Posterior cingulate gyrus (tissue), 11 donors: ENCODE measurements at regions not wholly inside any gene's neighbourhood (a gene's known extent, or its start where the extent isn't known, plus 50 kb on each side); places are given as distances from the start of the nearest gene placed in this dataset.

Experiments
- DNase-seq, 10 donors: peaks; one replicate each; pipeline versions ENCODE4 v3.0.0 to v3.0.0-alpha.2; 2020 to 2021; ENCODE audit warnings: mixed read lengths in 3 of 10
- intact Hi-C: fragments of 100-400 bp; cut with DNase I; formaldehyde crosslinking; loops from one replicate; pipeline ENCODE4 v1.15.1; 2023

DNA sequence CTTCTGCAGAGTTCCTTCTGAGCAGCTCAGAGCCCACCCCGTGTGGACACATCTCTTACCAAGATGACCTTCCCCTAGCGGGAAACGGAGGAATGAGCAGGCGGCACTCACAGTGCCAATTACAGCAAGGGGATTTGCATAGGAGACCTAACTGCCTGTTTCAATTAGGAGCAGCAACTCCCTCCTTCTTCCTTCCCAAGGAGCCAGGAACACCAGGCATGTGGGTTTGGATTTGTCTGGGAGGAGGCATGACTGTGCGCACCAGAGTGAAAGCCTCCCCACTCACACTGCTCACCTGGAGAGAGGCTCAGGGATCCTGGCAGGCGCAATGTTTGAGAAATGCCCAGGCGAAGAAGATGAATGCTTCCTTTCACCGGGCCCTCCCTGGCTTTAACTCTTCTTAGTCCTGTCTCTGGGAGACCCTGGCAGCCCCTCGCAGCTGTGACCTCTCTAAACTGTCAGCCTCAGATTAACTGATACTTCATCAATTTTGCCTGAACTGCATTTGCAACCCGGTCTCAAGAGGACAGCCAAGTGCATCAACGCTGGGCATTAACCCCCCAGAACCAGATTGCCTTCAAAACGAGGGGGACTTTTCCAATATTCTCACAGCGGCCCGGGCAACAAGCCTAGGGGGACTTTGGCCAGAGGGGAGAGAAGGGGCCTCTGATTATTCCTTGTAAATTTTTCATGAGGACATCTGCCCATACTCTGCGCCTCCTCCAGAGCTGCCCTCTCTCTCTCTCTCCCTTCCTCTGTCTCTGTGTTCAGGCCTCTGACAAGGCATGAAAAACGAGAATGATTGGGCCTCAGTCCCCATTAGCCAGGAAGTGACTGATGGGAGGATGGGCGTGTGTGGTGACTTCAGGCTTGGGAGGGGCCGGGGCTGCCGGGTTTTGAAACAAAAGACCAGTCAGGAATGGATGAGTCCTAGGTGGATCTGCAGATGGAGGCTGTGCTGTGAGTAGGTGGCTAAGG lies 93.8 kb downstream of the CMPK2 start:
- intact Hi-C loops = no loop called here
- no peak for DNase-seq

DNA sequence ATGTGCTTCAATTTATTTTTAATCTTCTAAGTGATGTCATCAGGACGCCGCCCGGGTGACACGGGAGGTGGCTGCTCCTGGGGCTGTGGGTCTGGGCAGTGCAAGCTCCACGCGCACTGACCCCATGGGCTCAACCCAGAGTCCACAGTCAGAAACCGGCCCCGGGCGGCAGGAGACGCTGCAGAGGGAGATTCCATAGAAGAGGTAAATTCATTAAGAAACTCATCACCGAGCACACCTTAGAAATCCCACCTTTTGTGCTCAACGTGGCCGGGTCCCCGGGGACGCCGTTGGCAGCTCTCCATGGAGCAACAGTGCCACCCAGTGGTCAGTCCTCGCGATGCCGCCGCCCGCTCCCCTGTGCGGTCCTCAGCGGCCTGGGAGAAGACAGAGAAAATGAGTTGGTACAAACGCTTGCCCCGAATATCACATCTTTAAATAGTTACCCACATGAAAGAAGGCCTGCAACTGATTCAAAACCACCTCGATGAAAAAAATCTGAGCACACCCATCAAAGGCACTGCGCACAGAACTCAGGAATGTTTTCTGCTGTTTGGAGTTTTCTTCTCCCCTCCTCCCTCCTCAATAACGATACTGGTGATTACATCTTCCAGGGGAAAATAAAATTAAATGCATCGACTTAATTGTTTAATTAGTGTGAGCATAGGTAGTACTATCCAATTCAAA lies 92.6 kb downstream of the CMPK2 start:
- DNase-seq = peak; percentile 46 to 96 (median 79)
- intact Hi-C loops = loop anchor here (1.0 kb wide), 1 partner anchor 420 kb away; no protein-coding TSS in a partner anchor

- DNase-seq = no peak
- intact Hi-C loops = loop anchor here (1.0 kb wide), 1 partner anchor 420 kb away; no protein-coding TSS in a partner anchor
Observed at GRCh38 chr2:6773694-6774044, 92.0 kb downstream of the CMPK2 start.

- no peak for DNase-seq
- intact Hi-C loops = no loop called here
Observed at GRCh38 chr2:6776125-6776524, 89.6 kb downstream of the CMPK2 start.

- no peak for DNase-seq
- intact Hi-C loops = no loop called here
Observed at GRCh38 chr2:6777626-6778025, 88.1 kb downstream of the CMPK2 start.

GRCh38 chr2:6780765-6781274 lies 84.9 kb downstream of the CMPK2 start:
- intact Hi-C loops = no loop called here

GRCh38 chr2:6782517-6783237 lies 83.0 kb downstream of the CMPK2 start:
- no peak for DNase-seq

More at GRCh38 chr2:6780765-6781274, 84.9 kb downstream of the CMPK2 start:
- peak in 4 of 10 donors; percentile 15 to 86 (median 26) for DNase-seq

GRCh38 chr2:6783238-6783614 lies 82.5 kb downstream of the CMPK2 start:
- DNase-seq = no peak
- intact Hi-C loops = no loop called here

More at GRCh38 chr2:6782517-6783237, 83.0 kb downstream of the CMPK2 start:
- intact Hi-C loops = no loop called here

DNA sequence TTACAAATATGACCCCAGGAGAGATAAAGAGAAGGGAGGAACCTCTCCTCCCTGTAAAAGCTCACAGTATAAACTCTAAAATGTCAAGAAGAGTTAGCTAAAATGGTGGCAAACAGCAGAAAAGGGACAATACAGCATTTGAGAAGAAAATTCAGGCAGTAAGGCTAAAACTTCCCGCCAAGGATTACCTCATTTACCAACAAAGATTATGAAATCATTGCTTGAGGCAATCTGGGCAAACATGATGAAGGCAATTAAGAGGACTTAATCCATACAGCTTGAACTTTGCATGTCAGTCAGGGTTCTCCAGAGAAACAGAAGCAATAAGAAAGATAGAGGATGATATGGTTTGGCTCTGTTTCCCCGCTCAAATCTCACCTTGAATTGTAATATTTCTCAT lies 81.4 kb downstream of the CMPK2 start:
- no peak for DNase-seq
- intact Hi-C loops = no loop called here

DNA sequence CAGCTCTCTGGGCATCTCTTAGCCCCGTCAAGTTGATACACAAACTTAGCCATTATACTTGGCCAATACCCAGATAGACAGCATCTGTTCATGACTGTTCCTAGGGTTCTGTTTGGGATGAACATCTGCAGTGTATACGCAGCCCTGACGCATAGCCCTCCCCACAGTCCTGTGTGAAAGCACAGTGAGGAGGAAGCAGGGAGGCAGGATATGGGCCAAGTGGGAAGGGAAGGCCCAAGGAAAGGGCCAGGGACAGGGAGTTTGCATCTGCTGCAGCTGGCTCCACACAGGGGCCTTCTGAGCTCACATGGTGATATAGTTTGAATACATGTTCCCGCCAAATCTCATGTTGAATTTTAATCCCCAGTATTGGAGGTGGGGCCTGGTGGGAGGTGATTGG lies 80.2 kb downstream of the CMPK2 start:
- intact Hi-C loops = no loop called here

DNA sequence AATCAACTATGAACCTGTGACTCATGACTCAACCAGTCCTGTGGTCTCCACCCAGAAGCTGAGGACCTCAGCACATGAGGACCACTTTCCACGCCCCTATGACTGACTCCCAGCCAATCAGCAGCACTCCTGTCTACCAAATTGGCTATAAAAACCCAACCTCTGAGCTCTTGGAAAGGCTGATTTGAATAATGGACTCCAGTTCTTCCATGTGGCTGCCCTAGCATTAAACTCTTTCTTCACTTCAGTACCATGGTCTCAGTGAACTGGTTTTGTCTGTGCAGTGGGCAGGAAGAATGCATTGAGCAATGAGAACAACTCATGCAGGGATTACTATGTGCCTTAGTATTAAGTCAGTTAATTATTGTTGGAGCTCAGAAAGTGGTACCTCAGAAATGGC lies 78.3 kb downstream of the CMPK2 start:
- no peak for DNase-seq
- intact Hi-C loops = no loop called here

More for the DNA sequence above, 80.2 kb downstream of the CMPK2 start:
- DNase-seq = no peak

DNA sequence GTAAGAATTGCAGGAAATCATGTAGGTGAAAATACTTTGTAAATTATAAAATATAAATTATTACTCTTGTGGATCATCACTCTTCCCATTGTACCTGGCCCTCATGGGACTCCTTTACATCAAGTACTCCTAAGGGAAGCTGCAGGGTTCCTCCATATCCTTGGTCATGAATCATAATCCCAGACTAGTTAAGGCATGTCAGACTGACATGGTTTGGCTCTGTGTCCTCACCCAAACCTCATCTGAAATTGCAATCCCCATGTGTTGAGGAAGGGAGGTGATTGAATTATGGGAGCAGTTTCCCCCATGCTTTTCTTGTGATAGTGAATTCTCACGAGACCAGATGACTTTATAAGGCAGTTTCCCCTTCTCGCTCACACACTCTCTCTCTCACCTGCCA lies 77.1 kb downstream of the CMPK2 start:
- DNase-seq = no peak
- intact Hi-C loops = no loop called here

DNA sequence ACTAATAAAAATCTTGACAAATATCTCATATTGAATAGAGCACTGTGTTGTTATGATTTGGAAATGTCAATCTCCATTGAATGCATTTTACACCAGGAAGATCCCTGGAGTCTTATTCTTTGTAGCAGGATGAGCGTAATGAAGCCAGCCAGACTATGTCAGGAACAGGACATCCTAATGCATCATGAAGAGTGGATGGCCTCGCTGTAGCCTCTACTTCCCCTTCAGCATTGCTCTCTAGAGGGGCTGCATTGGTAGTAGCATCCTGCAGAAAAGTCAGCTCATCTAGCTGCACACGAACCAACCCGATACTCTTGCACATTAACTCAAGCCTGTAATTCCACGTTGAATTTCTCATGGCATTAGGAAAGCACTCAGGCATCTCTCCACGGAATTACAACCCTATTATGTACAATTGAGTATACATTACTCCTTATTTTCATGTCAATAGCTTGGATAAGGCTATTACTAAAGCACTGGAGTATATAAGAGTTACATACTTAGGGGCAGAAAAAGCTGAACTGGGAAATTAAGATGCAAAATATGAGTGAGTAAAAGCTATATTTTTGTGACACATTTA lies 76.1 kb downstream of the CMPK2 start:
- no peak for DNase-seq
- intact Hi-C loops = no loop called here

DNA sequence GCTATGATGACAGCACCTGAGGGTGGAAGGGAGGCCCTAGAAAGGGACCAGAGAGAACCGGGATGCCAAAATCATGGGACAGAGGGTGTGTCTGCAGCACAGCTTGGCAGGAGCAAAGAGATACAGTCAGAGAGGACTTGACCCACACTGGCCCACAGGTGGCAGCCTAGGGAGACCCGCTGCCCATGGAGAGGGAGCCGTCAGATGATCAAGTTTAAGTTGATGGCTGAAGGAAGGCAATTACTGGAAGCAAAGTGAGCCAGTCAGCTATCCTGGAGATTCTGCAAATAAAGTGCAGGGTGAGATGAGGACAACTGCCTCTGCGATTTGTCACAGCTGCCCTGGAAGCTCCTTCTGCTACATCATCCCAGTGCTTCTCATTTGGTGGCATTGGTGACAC lies 74.0 kb downstream of the CMPK2 start:
- intact Hi-C loops = no loop called here
- DNase-seq = no peak

GRCh38 chr2:6792883-6793282 lies 72.8 kb downstream of the CMPK2 start:
- intact Hi-C loops = no loop called here
- no peak for DNase-seq

DNA sequence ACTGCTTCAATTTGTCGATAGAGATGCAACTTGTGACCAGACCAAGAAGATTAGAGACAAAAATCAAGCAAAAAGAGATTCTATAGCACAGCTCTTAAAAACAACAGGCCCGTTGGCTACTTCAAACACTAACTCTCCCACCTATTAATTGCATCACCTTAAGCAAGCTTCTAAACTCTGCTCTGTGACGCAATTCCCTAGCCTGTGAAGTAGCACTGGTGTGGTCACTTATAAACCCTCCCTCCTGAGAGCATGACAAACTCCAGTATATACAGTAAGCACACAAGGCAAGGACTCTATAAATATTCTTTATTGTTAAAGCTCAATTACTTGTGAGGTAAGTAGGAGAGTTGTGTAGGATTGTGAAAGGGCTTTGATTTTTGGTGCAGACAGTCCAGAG lies 72.3 kb downstream of the CMPK2 start:
- no peak for DNase-seq
- intact Hi-C loops = no loop called here

DNA sequence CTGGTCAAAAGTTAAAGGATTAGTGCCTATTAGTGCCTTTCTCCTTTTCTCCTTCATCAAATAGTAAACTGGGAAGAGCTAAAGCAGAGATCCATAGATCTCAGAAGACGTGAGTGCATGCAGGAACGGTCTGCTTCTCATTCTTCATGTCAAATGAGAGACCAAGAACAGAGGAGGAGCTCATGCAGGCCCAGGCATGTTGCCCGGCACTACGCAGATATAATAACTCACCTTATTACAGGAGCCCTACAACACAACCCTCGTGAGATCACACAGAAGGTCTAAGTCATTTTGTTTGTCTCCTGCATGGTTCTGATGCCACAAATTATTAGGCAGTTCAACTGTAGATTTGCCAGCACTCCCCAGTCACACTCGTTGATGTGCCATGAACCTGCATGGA lies 71.8 kb downstream of the CMPK2 start:
- intact Hi-C loops = no loop called here
- no peak for DNase-seq

- intact Hi-C loops = no loop called here
- no peak for DNase-seq
Observed at GRCh38 chr2:6794448-6794847, 71.3 kb downstream of the CMPK2 start.
